GM18498 (cell line): ENCODE measurements at regions not wholly inside any gene's neighbourhood (a gene's known extent, or its start where the extent isn't known, plus 50 kb on each side); places are given as distances from the start of the nearest gene placed in this dataset.

Experiments used
- ATAC-seq: cut with Tn5 transposase; IDR thresholded peaks from one replicate; pipeline ENCODE4 v1.9.1; 2021; ENCODE audit warnings: mild to moderate bottlenecking, moderate library complexity; ENCODE audit not compliant: unreplicated experiment

GRCh38 chr7:52285689-52286088 lies 749.7 kb upstream of the POM121L12 start:
- no peak for ATAC-seq

- ATAC-seq, result no peak
Observed at GRCh38 chr7:52283335-52283734, 752.1 kb upstream of the POM121L12 start.

- no peak for ATAC-seq
Observed at GRCh38 chr7:52273685-52274610, 761.5 kb upstream of the POM121L12 start.

GRCh38 chr7:52271703-52272102 lies 763.7 kb upstream of the POM121L12 start:
- no peak for ATAC-seq

GRCh38 chr7:52270301-52270700 lies 765.1 kb upstream of the POM121L12 start:
- no peak for ATAC-seq

GRCh38 chr7:52269669-52270068 lies 765.8 kb upstream of the POM121L12 start:
- no peak for ATAC-seq

- no peak for ATAC-seq
Observed at GRCh38 chr7:52261057-52261456, 774.4 kb upstream of the POM121L12 start.

GRCh38 chr7:52260046-52260665 lies 775.3 kb upstream of the POM121L12 start:
- ATAC-seq, result no peak

GRCh38 chr7:52257890-52258289 lies 777.5 kb upstream of the POM121L12 start:
- no peak for ATAC-seq

- no peak for ATAC-seq
Observed at GRCh38 chr7:52254396-52255010, 780.9 kb upstream of the POM121L12 start.

GRCh38 chr7:52253953-52254352 lies 781.5 kb upstream of the POM121L12 start:
- no peak for ATAC-seq

GRCh38 chr7:52249741-52250140 lies 785.7 kb upstream of the POM121L12 start:
- ATAC-seq, result no peak

- no peak for ATAC-seq
Observed at GRCh38 chr7:52247518-52247917, 787.9 kb upstream of the POM121L12 start.

- ATAC-seq, result no peak
Observed at GRCh38 chr7:52243685-52244084, 791.7 kb upstream of the POM121L12 start.

- ATAC-seq, result no peak
Observed at GRCh38 chr7:52233248-52233647, 802.2 kb upstream of the POM121L12 start.

- no peak for ATAC-seq
Observed at GRCh38 chr7:52211930-52212329, 823.5 kb upstream of the POM121L12 start.

- ATAC-seq, result no peak
Observed at GRCh38 chr7:52209614-52210013, 825.8 kb upstream of the POM121L12 start.

- no peak for ATAC-seq
Observed at GRCh38 chr7:52197221-52197620, 838.2 kb upstream of the POM121L12 start.

- no peak for ATAC-seq
Observed at GRCh38 chr7:52195664-52196063, 839.8 kb upstream of the POM121L12 start.

- ATAC-seq, result no peak
Observed at GRCh38 chr7:52189153-52189778, 846.2 kb upstream of the POM121L12 start.

GRCh38 chr7:52184006-52184703 lies 851.3 kb upstream of the POM121L12 start:
- no peak for ATAC-seq
